SK-N-MC (cell line): ENCODE measurements at regions not wholly inside any gene's neighbourhood (a gene's known extent, or its start where the extent isn't known, plus 50 kb on each side); places are given as distances from the start of the nearest gene placed in this dataset.

Source experiments
- EZH2 ChIP-seq: fragments of 200-600 bp; sonication (generic); IDR thresholded peaks from one replicate; pipeline ENCODE4 v1.6.1; 2017; ENCODE audit warnings: antibody characterized with exemption
- POLR2AphosphoS5 ChIP-seq: IDR thresholded peaks from 2 replicates; pipeline ENCODE4 v1.6.1; 2012; ENCODE audit warnings: mild to moderate bottlenecking, low read depth, low read length, borderline replicate concordance

DNA sequence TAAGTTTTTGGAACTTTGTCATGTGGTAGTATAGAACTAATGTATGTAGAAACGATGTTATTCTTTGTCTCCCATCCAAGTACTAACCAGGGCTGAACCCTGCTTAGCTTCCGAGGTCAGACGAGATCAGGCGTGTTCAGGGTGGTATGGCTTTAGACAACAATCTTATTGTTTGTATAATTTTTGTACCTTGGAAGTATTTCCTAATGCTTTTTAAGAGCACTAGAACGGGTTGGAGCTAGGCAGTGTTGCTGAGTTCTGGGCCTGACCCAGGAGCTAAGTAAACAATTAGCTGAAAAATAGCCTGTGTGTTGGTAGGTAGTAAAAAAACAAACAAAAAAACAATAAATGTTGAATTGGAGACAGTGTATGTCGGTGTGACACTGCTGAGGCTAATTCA lies 244.3 kb downstream of the EMP1 start:
- TF ChIP-seq EZH2: no peak
- TF ChIP-seq POLR2AphosphoS5: no peak
